GM13977 (cell line): ENCODE measurements at regions not wholly inside any gene's neighbourhood (a gene's known extent, or its start where the extent isn't known, plus 50 kb on each side); places are given as distances from the start of the nearest gene placed in this dataset.

ENCODE experiments used
- DNase-seq: peaks from one replicate; pipeline ENCODE4 v3.0.0; 2012; ENCODE audit warnings: low spot score
- CTCF ChIP-seq: IDR thresholded peaks from 2 replicates; pipeline ENCODE4 v1.5.1; 2012; ENCODE audit warnings: mild to moderate bottlenecking, control low read depth; ENCODE audit not compliant: insufficient read depth; ENCODE audit errors: extremely low read depth, missing control alignments
- in situ Hi-C: fragments of 300-500 bp; cut with MboI; formaldehyde crosslinking; loops from one replicate; pipeline ENCODE4 v1.12.0; 2022; ENCODE audit warnings: low sequenced_read_pairs, low pct_unique_long_range_greater_than_20kb, mixed read lengths, inconsistent platforms; ENCODE audit not compliant: unreplicated experiment

- in situ Hi-C loops: no loop called here
- no peak for DNase-seq
- TF ChIP-seq CTCF: no peak
Observed at GRCh38 chr7:36036590-36036989, 116.5 kb upstream of the EEPD1 start.

- TF ChIP-seq CTCF: no peak
- DNase-seq: no peak
- in situ Hi-C loops: no loop called here
Observed at GRCh38 chr7:36037121-36037662, 115.9 kb upstream of the EEPD1 start.

GRCh38 chr7:36038063-36038721, 114.9 kb upstream of the EEPD1 start:
- no peak for DNase-seq
- no peak for TF ChIP-seq CTCF

DNA sequence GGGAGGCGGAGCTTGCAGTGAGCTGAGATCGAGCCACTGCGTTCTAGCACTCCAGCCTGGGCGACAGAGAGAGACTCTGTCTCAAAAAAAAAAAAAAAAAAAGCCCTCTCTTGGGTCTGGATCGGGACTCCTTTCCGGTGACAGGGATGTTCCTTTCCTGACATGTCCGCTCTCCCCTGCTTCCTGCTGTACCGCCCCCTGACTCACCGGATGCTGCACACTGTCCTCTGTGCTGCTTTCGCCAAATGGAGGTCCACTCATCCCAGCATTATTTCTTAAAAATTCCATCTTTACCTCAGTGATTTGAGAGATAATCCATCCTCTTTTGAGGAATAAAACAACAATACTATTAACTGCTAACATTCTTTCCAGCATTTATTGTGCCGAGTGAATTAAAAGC, 113.8 kb upstream of the EEPD1 start:
- no peak for TF ChIP-seq CTCF
- in situ Hi-C loops: no loop called here
- DNase-seq: no peak

More at GRCh38 chr7:36038063-36038721, 114.9 kb upstream of the EEPD1 start:
- in situ Hi-C loops: no loop called here

- no peak for DNase-seq
- TF ChIP-seq CTCF: no peak
- in situ Hi-C loops: no loop called here
Observed at GRCh38 chr7:36039671-36040070, 113.4 kb upstream of the EEPD1 start.

GRCh38 chr7:36040679-36041078, 112.4 kb upstream of the EEPD1 start:
- in situ Hi-C loops: no loop called here
- no peak for DNase-seq
- TF ChIP-seq CTCF: no peak
